ENCODE measurements at regions not wholly inside any gene's neighbourhood (a gene's known extent, or its start where the extent isn't known, plus 50 kb on each side); places are given as distances from the start of the nearest gene placed in this dataset.

DNA sequence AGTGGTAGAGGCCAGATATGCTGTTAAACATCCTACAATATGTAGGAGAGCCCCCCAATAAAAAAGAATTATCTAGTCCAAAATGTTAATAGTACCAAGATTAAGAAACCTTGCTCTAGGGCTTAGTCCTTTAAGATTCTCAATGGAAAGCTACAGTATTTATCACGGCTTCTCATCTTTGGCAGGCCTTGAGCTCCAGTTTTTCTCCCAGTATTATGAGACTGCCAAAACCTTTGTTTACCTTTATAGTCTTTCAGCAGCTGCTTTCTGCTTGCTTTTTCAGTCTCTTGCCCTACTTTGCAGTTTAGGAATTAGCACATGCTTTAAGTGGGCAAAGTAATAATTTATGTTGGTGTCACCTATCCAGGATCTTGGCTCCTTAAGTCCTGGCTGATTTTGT, 59.7 kb downstream of the NHLRC1 start:
- TF ChIP-seq, protein P1, sequence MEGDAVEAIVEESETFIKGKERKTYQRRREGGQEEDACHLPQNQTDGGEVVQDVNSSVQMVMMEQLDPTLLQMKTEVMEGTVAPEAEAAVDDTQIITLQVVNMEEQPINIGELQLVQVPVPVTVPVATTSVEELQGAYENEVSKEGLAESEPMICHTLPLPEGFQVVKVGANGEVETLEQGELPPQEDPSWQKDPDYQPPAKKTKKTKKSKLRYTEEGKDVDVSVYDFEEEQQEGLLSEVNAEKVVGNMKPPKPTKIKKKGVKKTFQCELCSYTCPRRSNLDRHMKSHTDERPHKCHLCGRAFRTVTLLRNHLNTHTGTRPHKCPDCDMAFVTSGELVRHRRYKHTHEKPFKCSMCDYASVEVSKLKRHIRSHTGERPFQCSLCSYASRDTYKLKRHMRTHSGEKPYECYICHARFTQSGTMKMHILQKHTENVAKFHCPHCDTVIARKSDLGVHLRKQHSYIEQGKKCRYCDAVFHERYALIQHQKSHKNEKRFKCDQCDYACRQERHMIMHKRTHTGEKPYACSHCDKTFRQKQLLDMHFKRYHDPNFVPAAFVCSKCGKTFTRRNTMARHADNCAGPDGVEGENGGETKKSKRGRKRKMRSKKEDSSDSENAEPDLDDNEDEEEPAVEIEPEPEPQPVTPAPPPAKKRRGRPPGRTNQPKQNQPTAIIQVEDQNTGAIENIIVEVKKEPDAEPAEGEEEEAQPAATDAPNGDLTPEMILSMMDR (IDR thresholded peaks at IDR 0.05), result no peak
- TF ChIP-seq POLR2AphosphoS5 (IDR thresholded peaks at IDR 0.05), result peak; percentile 43

Data from gastroesophageal sphincter (tissue), 3 donors.